ENCODE measurements at regions not wholly inside any gene's neighbourhood (a gene's known extent, or its start where the extent isn't known, plus 50 kb on each side); places are given as distances from the start of the nearest gene placed in this dataset.

DNA sequence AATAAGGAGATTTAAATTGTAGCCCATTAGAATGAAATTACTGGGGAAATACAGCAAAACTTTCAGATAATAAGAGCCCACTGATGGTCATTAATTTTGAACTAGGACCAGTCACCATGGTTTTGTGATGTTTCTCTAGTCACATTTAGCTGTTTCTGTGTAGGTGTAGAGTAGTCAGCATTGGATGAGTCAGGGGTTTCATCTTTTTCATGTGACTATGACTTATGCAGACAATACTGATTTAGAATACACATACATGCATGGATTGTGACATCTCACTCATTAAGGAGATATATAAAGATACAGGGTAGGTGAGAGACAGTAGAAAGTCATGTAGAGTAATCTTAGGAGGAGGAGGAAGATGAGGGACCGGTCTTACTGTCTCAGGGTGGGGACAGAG is 1192.7 kb downstream of the KCNT2 start:
- DNase-seq (ENCODE audit: low spot score): no peak

DNA sequence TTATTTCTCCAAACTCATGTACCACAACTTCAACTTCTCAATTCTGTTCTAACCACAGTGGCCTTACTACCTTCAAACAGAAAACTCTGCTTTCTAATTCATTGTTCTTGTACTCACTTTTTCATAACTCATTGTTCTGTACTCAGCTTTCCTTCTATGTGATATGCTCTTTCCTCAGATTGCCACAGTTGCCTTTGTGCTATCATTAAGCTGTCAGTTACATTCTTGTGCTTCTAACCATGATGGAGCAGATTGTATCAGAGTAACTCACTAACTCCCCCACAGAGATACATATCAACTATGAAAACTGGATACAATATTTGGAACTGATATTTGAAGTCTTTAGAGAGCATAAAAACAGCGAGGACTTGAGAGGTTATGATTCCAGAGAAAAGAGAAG is 1213.7 kb downstream of the KCNT2 start:
- DNase-seq (ENCODE audit: low spot score): no peak

DNA sequence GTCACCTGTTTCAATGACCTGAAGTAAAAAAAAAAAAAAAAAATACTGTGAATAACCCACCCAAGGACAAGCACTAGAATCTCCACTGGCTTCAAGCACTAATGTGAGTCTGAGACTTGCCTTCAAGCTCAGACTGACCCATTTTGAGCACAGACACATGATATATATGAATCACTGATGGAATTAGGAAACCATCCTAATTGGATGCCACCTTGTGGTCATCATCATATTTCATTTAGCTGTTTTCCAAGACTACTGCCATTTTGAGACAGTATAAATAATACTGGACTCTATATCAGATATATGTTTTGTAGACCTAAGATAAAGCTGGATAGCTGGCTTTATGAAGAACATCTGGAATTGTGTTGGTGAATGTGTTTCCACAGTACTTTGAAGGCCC is 1232.0 kb downstream of the KCNT2 start:
- DNase-seq (ENCODE audit: low spot score): no peak

DNA sequence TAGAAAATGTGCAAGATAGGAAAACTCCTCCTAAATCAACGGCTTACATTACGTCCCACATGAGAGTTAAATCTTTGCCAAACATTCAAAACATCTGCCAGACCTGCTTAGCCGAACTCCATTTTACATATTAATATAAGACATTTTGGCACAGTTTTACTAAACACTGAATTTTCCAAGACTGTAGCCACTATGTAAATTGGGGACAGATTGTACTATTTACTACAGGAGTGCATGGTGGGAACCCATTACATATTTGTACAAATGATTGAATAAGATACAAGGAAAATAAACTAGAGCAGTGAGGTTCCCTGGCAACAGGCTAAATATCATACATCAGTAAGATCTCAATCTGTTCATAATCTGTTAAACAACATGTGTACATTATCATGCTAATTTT is 1234.4 kb downstream of the KCNT2 start:
- DNase-seq (ENCODE audit: low spot score): no peak

DNA sequence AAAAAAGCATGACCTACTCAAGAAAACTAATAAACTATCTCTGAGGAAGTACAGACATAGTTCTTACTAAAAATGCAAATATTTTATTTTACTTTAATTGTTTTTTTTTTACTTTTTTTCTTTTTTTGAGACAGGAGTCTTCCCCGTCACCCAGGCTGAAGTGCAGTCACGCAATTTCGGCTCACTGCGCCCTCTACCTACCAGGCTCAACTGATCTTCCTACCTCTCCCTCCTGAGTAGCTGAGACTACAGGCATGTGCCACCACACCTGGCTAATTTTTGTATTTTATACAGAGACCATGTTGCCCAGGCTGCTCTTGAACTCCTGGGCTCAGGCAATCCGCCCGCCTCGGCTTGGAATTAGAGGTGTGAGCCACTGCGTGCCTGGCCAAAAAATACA is 1263.1 kb downstream of the KCNT2 start:
- DNase-seq (ENCODE audit: low spot score): no peak

DNA sequence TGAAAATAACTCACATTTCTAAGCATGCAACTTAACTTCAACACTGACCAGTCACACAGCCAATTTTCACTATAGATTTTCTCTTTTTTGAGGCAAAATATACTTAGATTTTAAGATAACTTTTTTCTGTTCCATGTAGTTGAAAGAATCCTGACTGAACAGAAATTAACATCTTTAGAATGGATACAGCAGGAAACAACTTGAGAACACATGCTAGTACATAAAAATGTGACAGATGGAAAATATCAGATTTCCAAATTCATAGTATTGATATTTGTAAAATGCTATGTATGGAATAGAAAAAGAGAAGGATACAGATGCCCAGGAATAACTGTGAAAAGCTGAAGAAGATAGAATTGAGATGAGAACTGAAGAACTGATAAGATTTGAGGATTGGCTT is 1270.6 kb downstream of the KCNT2 start:
- no peak for DNase-seq (ENCODE audit: low spot score)

DNA sequence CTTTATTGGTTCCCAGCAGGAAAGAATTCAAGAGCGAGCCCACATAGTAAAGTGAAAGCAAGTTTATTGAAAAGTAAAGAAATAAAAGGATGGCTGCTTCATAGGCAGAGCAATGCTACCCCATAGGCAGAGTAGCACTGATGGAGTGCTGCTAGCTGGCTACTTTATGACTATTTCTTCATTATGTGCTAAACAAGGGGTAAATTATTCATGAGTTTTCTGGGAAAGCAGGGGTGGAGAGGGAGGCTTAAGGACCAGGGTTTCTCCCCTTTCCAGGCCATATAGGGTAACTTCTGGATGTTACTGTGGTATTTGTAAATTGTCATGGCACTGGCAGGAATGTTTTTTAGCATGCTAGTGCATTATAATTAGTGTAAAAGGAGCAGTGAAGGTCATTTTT is 1271.4 kb downstream of the KCNT2 start:
- no peak for DNase-seq (ENCODE audit: low spot score)

DNA sequence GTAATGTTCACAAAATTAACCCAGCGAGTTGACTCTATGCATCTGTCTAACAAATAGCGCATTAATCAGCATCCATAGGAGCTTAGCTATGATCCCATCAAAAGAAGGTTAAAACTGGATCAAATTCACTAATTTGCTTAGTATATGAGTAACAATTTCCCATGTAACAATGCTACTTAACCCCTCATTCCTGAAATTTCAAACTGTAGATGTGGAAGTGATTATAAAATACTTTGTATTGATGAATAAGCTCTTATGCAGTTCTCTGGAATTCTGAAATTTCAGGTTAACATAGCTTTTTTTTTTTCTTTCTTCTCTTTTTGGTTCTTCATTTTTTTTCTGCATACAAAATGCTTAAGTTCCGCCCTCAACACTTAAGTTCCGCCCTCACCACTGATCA is 1272.7 kb downstream of the KCNT2 start:
- DNase-seq (ENCODE audit: low spot score): no peak

DNA sequence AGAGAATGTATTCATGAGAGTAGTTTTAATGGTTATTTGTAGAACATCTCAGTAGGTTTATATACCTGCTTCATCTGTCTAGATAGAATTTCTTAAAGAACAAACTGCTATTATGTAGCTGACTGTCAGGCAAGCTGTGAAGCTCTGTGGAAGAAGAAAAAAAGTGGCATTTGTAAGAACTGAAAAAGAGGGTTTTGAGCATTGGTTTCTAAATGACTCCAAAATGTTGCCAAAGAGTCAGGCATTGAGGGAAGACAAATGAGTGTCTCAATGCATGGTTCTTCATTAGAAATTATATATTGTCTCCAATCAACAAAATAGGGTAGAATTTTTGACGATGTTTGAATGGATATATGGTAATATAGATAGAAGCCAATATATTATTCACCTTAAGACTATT is 1276.1 kb downstream of the KCNT2 start:
- no peak for DNase-seq (ENCODE audit: low spot score)

DNA sequence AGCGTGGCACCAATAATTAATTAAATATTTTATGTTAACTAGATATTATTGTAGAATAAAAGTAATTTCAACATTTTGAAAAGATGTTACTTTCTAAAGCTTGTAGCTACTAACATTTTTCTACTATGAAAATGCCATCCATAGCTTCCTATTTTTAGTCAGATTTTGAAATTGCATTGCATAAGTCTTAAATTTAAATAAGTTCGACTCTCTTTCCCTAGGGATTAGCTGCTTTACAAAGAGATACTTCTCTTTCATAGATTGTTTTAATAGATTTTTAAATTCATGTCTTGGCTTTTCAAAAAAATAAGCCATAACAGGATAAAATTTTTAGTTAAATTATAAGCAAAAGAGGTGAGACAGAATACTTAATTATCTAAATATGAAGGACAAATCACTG is 1279.6 kb downstream of the KCNT2 start:
- DNase-seq (ENCODE audit: low spot score): no peak

DNA sequence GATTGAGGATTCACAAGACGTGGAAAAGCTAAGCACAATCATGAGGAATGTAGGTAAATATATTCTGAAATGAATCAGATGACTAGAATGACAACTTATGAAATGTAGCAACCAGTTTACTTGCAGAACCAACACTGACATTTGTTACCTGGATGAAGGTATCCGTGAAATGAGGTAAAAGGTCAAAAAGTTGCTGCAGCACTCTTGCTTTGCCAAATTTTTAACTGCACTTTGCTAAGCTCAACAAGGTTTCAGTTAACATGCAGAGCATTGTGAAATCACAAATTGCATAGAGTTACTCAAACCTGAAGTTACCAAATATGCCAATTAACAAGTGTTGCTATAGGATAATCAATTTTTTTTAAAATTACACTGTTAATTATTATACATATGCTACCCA is 1280.1 kb downstream of the KCNT2 start:
- no peak for DNase-seq (ENCODE audit: low spot score)

DNA sequence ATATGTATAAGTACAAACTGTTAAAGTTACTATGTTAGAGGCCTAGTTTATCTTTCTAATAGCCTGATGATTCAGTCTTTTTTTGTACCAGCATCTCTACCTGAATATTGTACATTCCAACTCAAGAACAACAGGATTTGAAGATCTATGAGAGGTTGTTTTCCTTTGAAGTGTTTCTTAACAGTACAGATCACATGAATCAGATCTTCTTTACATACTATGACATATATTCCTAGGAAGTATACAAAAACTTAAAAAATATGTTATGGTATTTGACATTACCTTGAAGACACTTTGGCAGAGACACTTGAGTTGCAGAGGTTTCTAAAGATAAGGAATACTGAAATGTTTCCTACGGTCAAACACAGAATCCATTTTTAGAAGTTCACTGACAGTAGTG is 1280.9 kb downstream of the KCNT2 start:
- DNase-seq (ENCODE audit: low spot score): no peak

DNA sequence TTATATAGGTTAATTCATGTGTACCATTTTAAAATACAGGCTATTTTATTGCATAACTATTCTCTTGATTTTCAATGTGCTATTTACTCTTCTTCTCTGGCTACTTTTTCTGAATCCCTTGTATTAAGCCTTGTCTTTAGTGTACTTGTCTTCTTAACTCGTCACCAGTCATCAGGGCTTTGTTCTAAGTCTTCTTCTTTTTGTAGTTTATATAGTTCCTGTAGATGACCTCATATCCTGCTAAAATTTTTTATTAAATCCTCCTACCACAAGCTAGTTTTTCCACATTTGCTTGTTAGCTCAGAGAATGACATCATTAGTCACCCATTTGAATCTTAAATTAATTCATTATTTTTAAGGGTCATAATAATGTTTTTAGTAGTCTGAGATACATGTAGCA is 1281.9 kb downstream of the KCNT2 start:
- no peak for DNase-seq (ENCODE audit: low spot score)

DNA sequence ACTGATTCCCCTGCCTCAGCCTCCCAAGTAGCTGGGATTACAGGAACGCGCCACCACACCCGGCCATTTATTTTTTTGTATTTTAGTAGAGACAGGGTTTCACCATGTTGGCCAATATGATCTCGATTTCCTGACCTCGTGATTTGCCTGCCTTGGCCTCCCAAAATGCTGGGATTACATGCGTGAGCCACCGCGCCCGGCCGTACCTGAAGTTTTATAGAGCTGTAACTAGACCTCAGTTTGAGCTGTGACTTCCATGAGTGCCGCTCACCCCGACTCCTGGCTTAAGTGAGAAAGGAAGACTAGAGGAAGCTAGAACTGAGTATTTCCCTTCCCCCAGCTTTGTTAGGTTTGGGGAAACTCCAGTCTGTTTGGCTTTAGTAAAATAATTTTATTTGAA is 1283.1 kb downstream of the KCNT2 start:
- no peak for DNase-seq (ENCODE audit: low spot score)

DNA sequence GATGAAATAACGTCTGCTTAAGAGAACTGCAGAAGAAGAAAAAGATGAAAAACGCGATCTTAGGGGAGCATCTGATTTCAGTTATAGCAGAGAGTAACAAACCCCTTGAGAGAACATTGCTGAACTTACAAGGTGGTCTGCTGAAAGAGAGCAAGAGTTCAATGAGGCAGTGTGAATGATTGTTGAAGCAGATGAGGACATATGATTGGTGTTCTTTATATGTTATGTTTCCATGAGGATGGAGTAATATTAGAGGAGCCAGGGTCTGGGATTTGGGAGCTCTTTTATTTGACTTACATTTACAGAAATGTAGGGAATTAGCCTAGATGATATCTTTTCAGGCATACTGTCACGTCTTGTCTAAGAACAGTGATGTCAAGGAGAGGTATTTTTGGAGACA is 1302.0 kb downstream of the KCNT2 start:
- no peak for DNase-seq (ENCODE audit: low spot score)

DNA sequence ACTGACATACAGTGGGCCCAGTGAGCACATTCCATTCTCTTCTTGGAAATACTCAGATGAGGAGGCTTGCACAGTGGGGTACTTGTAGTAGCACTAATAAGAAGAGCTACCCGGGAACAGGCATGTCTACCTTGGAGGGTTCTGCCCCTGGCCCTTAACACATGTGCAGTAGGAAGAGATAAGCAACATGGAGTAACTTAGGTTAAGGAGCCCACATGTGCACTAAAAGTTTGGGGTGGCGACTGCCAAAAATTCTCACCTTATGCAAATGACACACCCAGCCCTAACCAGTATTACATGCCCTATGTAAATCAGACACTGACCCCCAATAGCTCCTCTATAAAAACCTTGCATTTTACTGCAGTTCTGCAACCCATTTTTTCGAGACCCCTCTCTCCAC is 1313.3 kb downstream of the KCNT2 start:
- DNase-seq (ENCODE audit: low spot score): no peak

DNA sequence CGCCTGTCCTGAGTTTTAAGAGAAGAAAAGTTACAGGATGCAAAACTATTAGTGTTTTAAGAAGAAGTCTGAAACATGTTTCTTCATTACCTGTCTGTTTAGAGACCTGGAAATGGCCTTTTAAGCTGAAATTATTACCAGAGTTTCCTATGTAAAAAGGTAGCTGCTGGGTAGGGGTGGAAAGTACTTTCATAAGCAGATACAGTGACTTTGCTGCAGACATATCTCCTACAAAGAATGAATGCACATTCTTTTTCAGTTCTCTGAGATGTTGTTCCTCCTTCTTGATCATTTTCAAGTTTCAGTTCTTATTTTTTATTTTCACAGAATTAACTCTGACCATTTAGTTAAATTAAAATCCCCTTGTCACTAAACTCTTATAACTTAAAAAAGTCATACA is 1329.6 kb downstream of the KCNT2 start:
- no peak for DNase-seq (ENCODE audit: low spot score)

DNA sequence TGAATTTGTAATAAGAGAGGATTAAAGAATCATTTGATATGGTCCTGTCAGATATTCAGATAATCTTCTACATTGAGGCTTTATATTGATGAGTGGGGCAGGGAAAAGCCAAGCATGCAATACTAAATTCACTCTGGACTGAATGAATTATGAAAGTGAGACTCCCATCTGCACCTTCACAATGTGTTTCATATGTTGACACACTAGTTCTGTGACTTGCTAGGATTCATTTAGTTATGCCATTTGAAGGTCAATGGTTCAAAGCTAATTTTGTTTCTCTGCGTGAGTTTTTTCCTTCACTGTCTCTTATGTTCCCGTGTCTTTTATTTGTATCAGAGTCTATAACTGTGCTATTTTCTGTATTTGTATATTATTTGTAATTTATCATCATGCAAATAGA is 1332.5 kb downstream of the KCNT2 start:
- no peak for DNase-seq (ENCODE audit: low spot score)

DNA sequence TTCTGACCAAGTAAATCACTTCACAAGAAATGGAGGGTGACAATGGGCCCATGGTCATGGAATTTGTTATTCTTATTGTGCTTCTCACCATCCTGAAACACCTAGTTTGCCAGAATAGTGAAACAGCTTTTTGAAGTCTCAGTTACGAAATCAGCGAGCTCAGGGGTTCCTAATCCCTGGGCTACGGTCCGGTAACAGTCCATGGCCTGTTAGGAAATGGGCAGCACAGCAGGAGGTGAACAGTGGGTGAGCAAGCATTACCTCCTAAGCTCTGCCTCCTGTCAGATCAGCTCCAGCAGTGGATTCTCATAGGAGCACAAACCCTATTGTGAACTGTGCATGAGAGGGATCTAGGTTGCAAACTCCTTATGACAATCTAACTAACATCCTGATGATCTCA is 1356.3 kb downstream of the KCNT2 start:
- DNase-seq (ENCODE audit: low spot score): no peak

DNA sequence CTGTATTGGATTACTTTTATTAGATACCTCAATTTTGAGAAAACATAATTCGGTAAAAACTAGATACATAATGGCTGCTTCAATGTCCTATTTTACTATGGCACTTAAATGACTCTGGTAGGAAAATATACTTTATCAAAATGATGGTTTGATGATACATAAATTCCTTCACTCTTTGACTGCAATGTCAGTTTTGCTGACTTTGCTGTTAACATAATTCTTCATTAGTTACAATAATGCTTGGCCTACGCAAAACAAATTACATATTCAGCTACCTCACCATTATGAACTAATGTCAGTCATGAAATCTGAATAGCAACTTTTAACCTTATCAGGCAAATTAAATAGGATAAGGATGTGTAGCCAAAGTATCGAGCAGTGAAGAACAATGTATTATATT is 1364.7 kb downstream of the KCNT2 start:
- DNase-seq (ENCODE audit: low spot score): no peak

DNA sequence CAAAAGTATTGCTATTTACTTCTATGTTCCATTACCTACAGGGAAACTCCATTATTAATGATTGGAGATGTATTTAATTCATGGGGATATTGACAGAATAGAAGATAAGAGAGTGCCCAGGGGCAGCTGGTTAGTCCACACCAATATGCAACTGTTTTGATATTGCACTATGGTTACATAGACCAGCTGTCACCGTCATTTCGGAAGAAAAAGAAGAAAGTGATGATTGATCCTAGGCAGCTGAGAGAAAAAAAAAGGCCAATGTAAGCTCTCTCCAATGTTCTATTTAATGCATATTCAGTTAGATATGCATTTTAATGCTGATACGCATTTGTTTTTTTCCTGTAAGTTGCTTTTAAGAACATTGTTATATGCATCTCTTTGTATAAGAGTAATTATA is 1367.2 kb downstream of the KCNT2 start:
- no peak for DNase-seq (ENCODE audit: low spot score)

DNA sequence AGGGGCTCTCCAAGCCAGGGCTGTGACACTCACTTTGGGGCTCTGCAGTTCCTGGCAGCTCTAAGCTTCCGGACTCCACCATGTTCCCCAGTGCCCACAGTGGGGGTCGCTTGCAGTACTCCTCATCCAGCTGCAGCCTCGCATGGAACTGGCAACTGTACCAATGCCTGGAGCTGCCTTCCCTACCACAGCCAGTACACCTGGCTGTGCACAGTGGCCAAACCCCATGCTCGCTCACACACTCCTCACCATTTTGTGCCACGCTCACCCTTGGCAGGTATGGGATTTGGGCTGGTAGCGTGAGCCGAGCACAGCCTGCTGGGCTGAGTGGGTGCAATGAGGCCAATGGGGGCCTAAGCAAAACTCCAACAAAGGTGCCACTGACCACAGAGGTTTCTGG is 1369.9 kb downstream of the KCNT2 start:
- DNase-seq (ENCODE audit: low spot score): no peak

DNA sequence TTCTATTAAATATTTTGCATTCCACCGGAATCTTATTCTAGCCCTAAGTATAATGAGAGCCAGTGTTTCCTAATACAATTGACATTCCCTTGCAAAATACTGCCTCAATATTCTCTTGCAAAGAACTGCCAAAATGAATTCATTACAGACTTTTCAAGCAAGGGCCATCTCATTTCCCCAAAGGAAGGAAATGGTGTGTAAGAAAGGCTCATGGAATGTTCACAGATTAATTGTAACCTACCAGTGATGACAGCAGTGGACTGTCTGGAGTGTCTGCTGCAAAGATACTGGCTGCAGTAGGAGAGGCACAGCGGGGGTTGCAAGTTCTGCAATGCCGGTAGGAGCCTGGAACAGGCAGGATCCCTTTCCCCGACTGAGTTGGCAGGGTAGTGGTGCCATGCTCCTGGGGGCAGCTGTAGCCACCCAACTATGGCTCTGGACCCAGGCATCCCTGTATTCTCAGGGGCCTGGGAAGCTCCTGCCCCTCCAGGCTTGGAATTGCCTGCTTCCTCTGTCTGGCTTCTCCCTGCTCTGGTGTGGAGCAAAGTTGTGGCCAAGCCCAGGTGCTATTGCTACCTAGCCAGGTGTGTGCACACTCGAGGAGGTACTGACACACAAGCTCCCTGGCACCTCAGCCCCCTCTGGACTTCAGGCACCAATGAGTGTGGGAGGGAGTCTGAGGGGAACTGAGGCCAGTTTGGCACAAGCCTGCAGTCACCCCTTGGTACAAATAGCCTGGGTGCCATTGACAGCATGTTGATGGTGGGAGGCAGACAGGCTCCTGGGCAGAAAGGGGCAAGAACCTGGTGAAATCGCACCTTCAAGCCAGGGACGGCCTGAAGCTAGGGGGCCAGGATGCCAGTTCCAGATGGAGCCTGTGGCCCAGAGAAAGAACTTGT is 1371.0 kb downstream of the KCNT2 start:
- no peak for DNase-seq (ENCODE audit: low spot score)

DNA sequence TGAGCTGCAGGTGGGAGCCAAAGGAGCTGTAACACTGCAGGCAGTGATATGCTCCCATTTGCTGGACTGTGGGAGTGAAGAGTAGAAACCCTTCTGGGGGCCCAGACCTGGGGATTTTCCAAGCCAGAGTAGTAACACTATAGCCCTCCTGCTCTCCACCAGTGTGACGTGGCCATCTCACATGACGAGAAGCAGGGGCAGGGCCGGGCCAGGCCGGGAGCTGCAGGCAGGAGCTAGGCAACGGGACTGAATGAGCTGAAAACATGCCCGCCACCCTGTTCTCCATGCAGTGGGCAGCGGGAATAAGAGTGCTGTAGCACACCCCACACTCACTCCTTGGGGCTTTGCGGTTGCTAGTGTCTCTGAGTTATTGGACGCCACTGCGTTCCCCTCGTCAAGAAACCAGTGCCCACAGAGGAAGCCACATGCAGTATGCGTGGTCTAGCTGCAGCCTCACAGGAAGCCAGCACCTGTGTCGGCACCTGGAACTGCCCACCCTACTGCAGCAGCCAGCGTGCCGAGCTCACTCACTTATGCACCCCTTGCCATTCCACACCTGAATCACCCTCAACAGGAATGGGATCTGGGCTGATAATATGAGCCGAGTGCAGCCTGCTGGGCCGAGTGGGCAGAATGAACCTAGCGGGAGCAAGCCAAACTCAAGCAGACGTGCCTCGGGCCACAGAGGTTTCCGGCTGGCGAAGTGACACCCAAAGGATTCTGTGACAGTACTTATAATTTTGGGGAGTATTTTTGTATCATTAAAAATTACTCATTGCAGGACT is 1389.6 kb downstream of the KCNT2 start:
- no peak for DNase-seq (ENCODE audit: low spot score)

All from left forelimb (tissue), 1 donor.